GM18951 (cell line): ENCODE measurements at regions not wholly inside any gene's neighbourhood (a gene's known extent, or its start where the extent isn't known, plus 50 kb on each side); places are given as distances from the start of the nearest gene placed in this dataset.

Source experiments
- POLR2A ChIP-seq: IDR thresholded peaks from 4 replicates; pipeline ENCODE4 v1.6.1; 2011; ENCODE audit warnings: mild to moderate bottlenecking; ENCODE audit not compliant: insufficient read length, insufficient read depth; ENCODE audit errors: extremely low read depth
- in situ Hi-C: fragments of 300-500 bp; cut with MboI; formaldehyde crosslinking; loops from one replicate; pipeline ENCODE4 v1.12.0; 2022; ENCODE audit warnings: low sequenced_read_pairs, mixed read lengths, inconsistent platforms; ENCODE audit not compliant: unreplicated experiment

- no peak for TF ChIP-seq POLR2A
- in situ Hi-C loops, result no loop called here
Measured at GRCh38 chr6:8589941-8590729, 154.8 kb upstream of the SLC35B3 start.

DNA sequence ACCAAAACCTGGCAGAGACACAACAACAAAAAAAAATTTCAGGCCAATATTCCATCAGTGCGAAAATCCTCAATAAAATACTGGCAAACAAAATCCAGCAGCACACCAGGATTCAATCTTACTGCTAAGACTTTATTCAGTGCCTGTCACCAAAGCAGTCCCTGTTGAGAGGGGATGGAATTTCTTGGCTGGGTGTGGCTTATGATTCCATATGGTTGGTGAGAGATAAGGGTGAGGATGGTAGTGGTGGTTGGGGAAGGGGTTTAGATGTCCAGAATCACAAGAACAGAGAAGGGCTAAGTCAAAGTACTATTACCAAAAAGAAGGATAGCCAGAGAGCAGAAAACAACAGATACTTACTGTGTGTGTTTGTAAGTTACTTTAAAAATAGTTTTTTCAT, 152.8 kb upstream of the SLC35B3 start:
- TF ChIP-seq POLR2A, result no peak
- in situ Hi-C loops, result no loop called here

- TF ChIP-seq POLR2A, result no peak
- in situ Hi-C loops, result no loop called here
Measured at GRCh38 chr6:8583291-8583690, 147.9 kb upstream of the SLC35B3 start.

DNA sequence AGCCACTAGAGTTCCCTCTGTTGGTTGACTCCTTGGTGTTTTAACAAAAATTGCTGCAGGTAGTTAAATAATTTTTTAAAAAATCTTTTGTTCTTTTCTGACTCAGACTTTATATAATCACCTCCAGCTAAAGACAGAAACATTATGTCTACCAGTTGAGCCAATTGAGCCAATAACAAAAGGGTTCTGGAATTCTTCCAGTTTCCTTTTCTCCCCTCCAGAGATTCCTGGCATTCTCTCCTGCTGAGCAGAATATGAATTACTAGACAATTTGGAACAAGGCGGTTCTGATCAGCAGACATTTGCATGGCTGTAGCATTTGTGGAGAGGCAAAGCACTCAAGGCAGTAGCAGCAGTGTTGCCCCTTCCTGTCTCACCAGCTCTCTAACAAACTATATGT, 144.0 kb upstream of the SLC35B3 start:
- TF ChIP-seq POLR2A, result no peak
- in situ Hi-C loops, result no loop called here

DNA sequence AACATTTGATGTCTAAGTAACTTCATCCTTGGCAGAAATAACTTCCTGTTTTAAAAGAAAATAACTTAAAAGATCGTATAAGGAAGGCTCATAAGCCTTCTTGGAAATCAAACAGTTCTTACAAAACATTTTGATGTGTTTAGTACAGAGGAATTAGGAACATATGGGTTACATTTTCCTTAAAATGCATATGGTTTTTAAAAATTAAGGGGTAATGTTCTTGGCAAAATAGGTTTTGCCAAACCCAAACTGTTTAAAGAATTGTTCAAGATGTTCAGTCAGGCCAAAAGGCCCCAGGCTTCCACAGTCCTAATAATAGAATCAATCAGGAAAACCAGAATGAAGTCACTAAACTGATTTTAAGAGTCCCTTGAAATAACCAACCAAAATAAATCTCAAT, 142.7 kb upstream of the SLC35B3 start:
- no peak for TF ChIP-seq POLR2A
- in situ Hi-C loops, result no loop called here

DNA sequence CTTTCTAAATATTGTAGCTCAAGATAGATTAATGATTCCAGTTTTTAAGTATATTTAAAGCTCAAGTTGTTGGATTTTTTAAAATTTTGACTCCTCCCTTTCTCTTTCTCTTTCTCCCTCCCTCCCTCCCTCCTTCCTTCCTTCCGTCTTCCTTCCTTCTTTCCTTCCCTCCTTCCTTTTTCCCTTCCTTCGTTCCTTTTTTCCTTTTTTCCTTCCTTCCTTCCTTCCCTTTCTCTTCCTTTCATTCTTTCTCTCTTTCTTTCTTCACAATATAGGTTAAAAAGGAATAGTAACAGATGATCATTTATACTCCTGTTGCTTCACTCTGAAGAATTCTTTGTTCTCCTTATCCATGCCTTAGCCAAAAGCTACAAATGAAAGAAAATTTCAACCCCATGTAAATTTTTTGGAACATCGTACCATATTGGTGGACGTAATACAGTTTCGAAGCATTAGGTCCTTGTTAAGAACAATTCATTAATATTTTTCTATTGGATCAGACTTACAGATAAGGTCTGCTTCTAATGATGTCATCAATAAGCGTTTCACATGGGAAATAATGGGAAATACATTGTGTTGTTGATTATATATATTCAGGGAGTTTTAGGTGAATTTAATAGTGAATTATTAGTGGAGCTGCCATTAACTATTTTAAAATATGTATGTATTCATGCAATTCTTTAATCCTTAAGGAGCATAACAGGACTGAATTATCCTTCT, 139.6 kb upstream of the SLC35B3 start:
- in situ Hi-C loops, result no loop called here
- TF ChIP-seq POLR2A, result no peak

DNA sequence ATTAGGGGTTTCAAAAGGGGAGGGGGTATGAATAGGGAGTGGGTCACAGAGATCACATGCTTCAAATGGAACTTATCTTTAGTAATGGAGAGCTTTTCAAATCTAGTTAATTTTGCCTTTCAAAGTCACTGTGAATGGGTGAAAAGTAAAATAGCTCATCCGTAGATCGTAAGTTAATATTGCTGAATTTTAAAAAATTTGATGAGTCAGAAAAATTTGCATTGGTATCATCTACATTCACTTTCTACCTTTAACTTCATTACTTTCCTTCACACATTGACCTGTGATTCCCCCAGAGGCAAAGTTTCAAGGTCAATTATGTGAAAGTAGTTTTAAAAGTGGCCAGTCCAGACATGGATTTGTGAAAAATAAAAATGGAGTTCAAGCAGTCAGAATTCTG, 139.0 kb upstream of the SLC35B3 start:
- in situ Hi-C loops, result no loop called here
- no peak for TF ChIP-seq POLR2A

GRCh38 chr6:8570256-8570920, 135.0 kb upstream of the SLC35B3 start:
- TF ChIP-seq POLR2A, result no peak
- in situ Hi-C loops, result no loop called here

DNA sequence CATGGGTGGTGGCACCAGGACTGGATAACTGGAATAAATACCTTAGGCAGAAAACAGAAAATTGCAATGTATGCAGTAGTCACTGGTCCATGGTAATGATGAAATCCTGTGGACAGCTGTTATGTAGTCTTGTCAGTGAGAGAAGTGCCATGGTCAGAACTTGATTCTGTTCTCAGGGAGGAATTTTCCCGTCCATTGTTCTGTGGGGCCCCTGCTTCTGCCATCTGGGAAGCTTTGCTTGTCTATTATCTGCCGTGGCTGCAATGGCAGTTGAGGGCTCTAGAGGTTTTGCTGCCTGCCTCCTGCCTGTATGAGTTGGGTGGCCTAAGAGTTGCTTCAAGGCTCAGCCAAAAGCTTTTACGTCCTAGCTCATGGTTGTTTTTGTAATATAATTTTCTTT, 126.8 kb upstream of the SLC35B3 start:
- in situ Hi-C loops, result no loop called here
- TF ChIP-seq POLR2A, result no peak

- in situ Hi-C loops, result no loop called here
- no peak for TF ChIP-seq POLR2A
Measured at GRCh38 chr6:8558953-8559352, 123.6 kb upstream of the SLC35B3 start.

DNA sequence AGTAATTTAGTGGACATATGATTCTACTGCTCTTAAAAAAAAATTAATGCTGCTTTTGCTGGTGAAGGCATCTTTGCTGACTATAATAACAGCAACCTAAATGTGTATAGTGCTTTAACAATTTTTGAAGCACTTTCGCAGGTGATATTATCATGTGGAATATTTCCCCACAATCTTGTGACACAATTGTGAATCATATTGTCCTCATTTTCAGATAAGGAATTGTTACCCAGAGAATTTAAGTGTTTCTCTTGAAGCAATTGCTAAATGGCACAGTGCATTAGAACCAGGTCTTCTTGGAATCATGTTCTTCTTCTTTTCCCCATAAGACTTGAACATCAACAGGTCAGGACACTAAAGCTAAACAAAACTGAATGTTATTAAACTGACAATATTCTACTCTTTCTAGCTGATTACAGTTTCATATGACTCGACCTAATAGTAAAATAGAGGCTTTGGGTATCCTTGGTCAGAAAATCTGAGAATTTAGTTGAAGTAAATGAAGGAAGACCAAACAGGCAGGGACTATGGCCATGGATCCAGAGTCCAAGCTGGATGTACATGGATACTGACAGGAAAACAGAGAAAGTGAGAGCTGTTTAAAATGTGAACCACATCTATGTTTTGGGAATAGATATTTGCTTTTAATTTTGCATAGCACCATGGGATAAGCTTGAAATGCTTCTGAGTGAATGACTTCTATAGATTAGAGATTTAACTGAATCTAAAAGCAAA, 121.8 kb upstream of the SLC35B3 start:
- in situ Hi-C loops, result no loop called here
- TF ChIP-seq POLR2A, result no peak

DNA sequence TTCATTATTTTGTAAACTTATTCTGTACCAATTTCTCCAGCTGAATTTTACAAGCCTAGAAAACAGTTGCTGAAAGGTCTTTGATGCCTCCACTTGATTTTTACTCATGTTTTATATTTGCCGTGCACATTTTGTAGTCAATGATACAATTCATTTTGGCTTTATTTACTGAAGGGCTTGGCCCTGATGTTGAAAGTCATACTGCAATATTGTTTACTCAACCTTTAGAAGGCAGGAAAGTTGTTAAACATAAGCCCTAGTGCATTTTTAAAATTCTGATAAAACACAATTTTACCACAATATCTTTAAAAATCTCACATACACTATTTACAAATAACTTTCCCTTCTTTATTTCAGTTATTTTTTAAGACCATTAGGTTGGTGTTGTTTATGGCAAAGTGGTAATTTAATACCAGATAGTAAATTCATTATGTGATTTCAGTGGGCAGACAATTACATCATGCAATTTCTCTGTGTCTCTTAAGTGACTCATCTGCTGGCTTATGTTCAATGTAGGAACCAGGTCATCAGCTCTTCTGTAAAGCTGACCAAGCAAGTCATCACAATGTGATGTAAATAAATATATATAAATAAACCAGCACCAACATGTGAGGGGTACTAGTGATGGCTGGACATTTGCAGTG, 121.1 kb upstream of the SLC35B3 start:
- in situ Hi-C loops, result no loop called here
- no peak for TF ChIP-seq POLR2A

DNA sequence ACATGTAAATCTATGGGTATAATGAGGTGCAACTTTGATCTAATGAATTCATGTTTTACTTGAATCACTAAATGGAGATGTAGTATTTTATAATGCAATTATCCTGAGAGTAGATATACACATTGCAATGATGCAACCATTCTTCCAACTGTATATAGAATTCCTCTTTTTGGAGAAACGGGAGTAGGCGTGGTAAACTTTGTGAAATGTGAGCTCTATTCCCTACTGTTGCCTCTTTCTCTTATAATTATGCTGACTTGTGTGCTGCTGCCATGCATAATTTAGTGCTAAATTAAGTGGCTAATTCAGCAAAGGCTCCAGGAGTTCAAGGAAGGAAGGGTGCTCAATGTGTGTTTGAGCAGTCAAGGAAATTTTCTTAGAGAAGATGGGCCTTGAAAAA, 116.6 kb upstream of the SLC35B3 start:
- TF ChIP-seq POLR2A, result no peak
- in situ Hi-C loops, result no loop called here

- no peak for TF ChIP-seq POLR2A
- in situ Hi-C loops, result no loop called here
Measured at GRCh38 chr6:8551386-8551785, 116.0 kb upstream of the SLC35B3 start.
